ENCODE measurements at regions not wholly inside any gene's neighbourhood (a gene's known extent, or its start where the extent isn't known, plus 50 kb on each side); places are given as distances from the start of the nearest gene placed in this dataset.

DNA sequence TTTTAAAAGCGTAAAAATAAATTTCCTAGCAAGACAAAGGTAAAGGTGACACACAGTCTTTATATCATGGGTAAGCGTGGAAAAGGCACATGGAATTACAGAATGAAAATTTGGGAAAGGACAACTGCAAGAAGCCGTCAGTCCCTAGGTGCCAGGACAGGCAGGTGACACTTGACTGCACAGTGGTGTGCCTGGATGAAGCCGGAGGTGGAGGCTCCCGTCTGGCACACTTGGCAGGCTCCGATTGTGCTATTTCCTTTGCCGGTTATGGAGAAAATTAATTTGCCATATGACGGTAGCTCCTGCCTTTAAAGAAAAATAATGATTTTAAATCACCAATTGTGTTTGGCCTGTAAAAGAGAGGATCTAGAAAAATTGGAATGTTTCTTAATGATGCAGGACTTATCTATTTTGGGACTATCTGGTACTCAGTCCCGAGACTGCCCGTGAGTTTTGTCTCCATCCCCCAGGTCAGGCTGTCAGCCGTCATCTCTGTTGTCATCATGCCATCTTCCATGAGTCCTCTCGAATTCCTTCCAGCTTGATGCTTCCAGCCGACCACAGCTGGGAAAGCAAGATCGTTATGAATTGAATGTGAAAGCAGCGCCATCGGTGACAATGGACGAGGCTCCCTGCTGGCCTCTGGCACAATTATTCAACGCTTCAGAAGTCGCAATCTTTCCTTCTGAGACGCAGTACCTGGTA is 56.2 kb upstream of the MGMT start:
- Histone ChIP-seq H4K20me1 (ENCODE audit: insufficient read depth, low read length) (no peaks in the 10 kb centered on the region), H3K4me1 (ENCODE audit: insufficient read depth, low read length) (no peaks in the 10 kb centered on the region), H3K4me2 (ENCODE audit: insufficient read depth, low read length) (no peak overlapping the region), H3K79me2 (ENCODE audit: insufficient read depth, low read length) (no peaks in the 10 kb centered on the region), H3K36me3 (ENCODE audit: insufficient read depth, low read length) (no peaks in the 10 kb centered on the region), H3K4me3 (ENCODE audit: low read depth in 1 of 2, low read length in 2 of 2) (no peak overlapping the region), H3K27ac (ENCODE audit: low read length) (no peak overlapping the region), H2AFZ (ENCODE audit: low read depth, low read length) (no peak overlapping the region), H3K9ac (ENCODE audit: low read depth, low read length) (no peak overlapping the region), H3K9me3 (ENCODE audit: insufficient read depth, low read length, severe bottlenecking) (no peaks in the 10 kb centered on the region), H3K27me3 (ENCODE audit: insufficient read depth, low read length, poor library complexity) (no peaks in the 10 kb centered on the region)
- no peak for TF ChIP-seq EZH2 (IDR thresholded peaks at IDR 0.05; ENCODE audit: borderline replicate concordance, low read depth, low read length, severe bottlenecking)
- TF ChIP-seq, protein P1, sequence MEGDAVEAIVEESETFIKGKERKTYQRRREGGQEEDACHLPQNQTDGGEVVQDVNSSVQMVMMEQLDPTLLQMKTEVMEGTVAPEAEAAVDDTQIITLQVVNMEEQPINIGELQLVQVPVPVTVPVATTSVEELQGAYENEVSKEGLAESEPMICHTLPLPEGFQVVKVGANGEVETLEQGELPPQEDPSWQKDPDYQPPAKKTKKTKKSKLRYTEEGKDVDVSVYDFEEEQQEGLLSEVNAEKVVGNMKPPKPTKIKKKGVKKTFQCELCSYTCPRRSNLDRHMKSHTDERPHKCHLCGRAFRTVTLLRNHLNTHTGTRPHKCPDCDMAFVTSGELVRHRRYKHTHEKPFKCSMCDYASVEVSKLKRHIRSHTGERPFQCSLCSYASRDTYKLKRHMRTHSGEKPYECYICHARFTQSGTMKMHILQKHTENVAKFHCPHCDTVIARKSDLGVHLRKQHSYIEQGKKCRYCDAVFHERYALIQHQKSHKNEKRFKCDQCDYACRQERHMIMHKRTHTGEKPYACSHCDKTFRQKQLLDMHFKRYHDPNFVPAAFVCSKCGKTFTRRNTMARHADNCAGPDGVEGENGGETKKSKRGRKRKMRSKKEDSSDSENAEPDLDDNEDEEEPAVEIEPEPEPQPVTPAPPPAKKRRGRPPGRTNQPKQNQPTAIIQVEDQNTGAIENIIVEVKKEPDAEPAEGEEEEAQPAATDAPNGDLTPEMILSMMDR (IDR thresholded peaks at IDR 0.05; ENCODE audit: borderline replicate concordance, extremely low read depth, low read length, poor library complexity, severe bottlenecking) = no peak
- DNase-seq (no peak), ATAC-seq (ENCODE audit: insufficient read depth, low read depth) (no peak)

DNA sequence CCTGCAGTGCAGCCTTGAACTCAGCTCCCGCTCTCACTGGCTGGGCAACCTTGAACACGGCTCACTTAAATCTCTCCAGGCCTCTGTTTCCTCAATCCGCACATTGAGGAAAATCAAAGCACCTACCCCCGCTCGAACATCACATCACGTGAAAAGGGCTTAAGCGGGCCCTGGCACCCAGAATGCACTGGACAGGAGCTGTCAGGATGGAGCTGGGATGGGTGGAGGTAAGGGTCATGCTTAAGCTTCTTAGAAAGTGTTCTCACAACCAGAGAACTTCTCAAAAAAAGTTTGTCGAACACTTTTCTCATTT is 55.7 kb upstream of the MGMT start:
- H3K79me2 ChIP-seq (ENCODE audit: insufficient read depth, low read length) = no peaks in the 10 kb centered on the region
- no peak overlapping the region for H2AFZ ChIP-seq (ENCODE audit: low read depth, low read length)
- no peaks in the 10 kb centered on the region for H3K9me3 ChIP-seq (ENCODE audit: insufficient read depth, low read length, severe bottlenecking)
- no peak for DNase-seq
- no peaks in the 10 kb centered on the region for H3K27me3 ChIP-seq (ENCODE audit: insufficient read depth, low read length, poor library complexity)
- no peaks in the 10 kb centered on the region for H3K36me3 ChIP-seq (ENCODE audit: insufficient read depth, low read length)
- H3K9ac ChIP-seq (ENCODE audit: low read depth, low read length) = no peak overlapping the region
- TF ChIP-seq EZH2 (IDR thresholded peaks at IDR 0.05; ENCODE audit: borderline replicate concordance, low read depth, low read length, severe bottlenecking) = no peak
- TF ChIP-seq, protein P1 (IDR thresholded peaks at IDR 0.05; ENCODE audit: borderline replicate concordance, extremely low read depth, low read length, poor library complexity, severe bottlenecking) = no peak
- H3K4me3 ChIP-seq (ENCODE audit: low read depth in 1 of 2, low read length in 2 of 2) = no peak overlapping the region
- no peak overlapping the region for H3K4me2 ChIP-seq (ENCODE audit: insufficient read depth, low read length)
- no peaks in the 10 kb centered on the region for H4K20me1 ChIP-seq (ENCODE audit: insufficient read depth, low read length)
- H3K27ac ChIP-seq (ENCODE audit: low read length) = no peak overlapping the region
- ATAC-seq (ENCODE audit: insufficient read depth, low read depth) = no peak
- no peaks in the 10 kb centered on the region for H3K4me1 ChIP-seq (ENCODE audit: insufficient read depth, low read length)

DNA sequence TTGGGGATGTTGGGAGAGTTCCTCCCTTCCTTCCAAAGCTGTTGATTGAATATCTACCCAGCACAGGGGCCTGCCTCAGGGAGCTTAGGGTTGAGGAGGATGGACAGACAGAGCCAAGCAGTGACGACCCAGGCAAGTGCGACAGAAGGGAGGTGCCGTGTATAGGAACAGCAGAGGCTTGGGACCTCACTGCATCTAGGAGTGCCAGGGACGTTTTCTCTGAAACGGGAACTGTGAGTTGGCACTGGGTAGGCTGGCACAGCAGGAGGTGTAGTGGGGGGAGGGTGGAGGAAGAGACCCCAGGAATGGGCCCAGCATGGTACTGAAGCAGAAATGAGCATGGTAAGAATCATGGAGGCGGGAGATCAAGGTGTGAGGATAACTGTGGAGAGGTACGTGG is 55.3 kb upstream of the MGMT start:
- ATAC-seq (ENCODE audit: insufficient read depth, low read depth) (no peak), DNase-seq (no peak)
- Histone ChIP-seq H2AFZ (ENCODE audit: low read depth, low read length) (no peak overlapping the region), H3K27me3 (ENCODE audit: insufficient read depth, low read length, poor library complexity) (no peaks in the 10 kb centered on the region), H4K20me1 (ENCODE audit: insufficient read depth, low read length) (no peaks in the 10 kb centered on the region), H3K4me3 (ENCODE audit: low read depth in 1 of 2, low read length in 2 of 2) (no peak overlapping the region), H3K36me3 (ENCODE audit: insufficient read depth, low read length) (no peaks in the 10 kb centered on the region), H3K9ac (ENCODE audit: low read depth, low read length) (no peak overlapping the region), H3K9me3 (ENCODE audit: insufficient read depth, low read length, severe bottlenecking) (no peaks in the 10 kb centered on the region), H3K27ac (ENCODE audit: low read length) (no peak overlapping the region), H3K4me1 (ENCODE audit: insufficient read depth, low read length) (no peaks in the 10 kb centered on the region), H3K79me2 (ENCODE audit: insufficient read depth, low read length) (no peaks in the 10 kb centered on the region), H3K4me2 (ENCODE audit: insufficient read depth, low read length) (no peak overlapping the region)
- no peak for TF ChIP-seq EZH2 (IDR thresholded peaks at IDR 0.05; ENCODE audit: borderline replicate concordance, low read depth, low read length, severe bottlenecking)
- TF ChIP-seq, protein P1 (IDR thresholded peaks at IDR 0.05; ENCODE audit: borderline replicate concordance, extremely low read depth, low read length, poor library complexity, severe bottlenecking) = no peak
